Kidney epithelial cell (primary cell): ENCODE measurements at regions not wholly inside any gene's neighbourhood (a gene's known extent, or its start where the extent isn't known, plus 50 kb on each side); places are given as distances from the start of the nearest gene placed in this dataset.

Source experiments
- DNase-seq: peaks from one replicate; pipeline ENCODE4 v3.0.0-alpha.2; 2010; ENCODE audit warnings: low read depth
- H3K27me3 ChIP-seq: 2 replicates; pipeline ENCODE4 v1.6.0; 2011; ENCODE audit warnings: low read length; ENCODE audit not compliant: control insufficient read depth, insufficient read depth
- H3K36me3 ChIP-seq: 2 replicates; pipeline ENCODE4 v1.5.1; 2011; ENCODE audit warnings: low read length; ENCODE audit not compliant: control insufficient read depth, insufficient read depth
- H3K4me3 ChIP-seq: 2 replicates; pipeline ENCODE4 v1.5.1; 2011; ENCODE audit warnings: low read depth, mild to moderate bottlenecking, control low read depth, low read length
- TF ChIP-seq, protein P1 (sequence below): IDR thresholded peaks from 2 replicates; pipeline ENCODE4 v1.5.1; 2011; ENCODE audit warnings: mild to moderate bottlenecking, moderate library complexity, low read length, control low read depth, inconsistent platforms; ENCODE audit not compliant: insufficient read depth, poor library complexity, severe bottlenecking

DNA sequence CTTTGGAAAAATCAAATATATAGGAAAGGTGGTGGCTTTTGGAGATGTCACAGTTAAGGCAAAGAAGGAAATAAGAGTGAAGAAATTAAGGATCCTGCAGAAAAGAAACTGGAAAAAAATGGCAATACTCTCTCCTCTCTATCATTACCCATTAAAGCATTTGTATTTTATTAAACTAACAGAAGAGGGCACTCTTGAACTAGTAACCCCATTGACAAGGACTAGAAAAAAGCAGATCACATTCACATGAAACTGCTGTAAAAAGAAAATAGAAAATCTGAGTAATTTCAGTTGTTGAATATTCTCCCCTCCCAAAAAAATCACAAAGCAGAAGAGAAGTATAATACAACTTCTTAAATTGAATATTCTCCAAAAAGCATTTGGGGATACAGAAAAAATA is 104.1 kb upstream of the SLC35B3 start:
- DNase-seq, result no peak

GRCh38 chr6:8536122-8536521 is 100.8 kb upstream of the SLC35B3 start:
- TF ChIP-seq, protein P1, sequence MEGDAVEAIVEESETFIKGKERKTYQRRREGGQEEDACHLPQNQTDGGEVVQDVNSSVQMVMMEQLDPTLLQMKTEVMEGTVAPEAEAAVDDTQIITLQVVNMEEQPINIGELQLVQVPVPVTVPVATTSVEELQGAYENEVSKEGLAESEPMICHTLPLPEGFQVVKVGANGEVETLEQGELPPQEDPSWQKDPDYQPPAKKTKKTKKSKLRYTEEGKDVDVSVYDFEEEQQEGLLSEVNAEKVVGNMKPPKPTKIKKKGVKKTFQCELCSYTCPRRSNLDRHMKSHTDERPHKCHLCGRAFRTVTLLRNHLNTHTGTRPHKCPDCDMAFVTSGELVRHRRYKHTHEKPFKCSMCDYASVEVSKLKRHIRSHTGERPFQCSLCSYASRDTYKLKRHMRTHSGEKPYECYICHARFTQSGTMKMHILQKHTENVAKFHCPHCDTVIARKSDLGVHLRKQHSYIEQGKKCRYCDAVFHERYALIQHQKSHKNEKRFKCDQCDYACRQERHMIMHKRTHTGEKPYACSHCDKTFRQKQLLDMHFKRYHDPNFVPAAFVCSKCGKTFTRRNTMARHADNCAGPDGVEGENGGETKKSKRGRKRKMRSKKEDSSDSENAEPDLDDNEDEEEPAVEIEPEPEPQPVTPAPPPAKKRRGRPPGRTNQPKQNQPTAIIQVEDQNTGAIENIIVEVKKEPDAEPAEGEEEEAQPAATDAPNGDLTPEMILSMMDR, result no peak
- no peaks in the 10 kb centered on the region for H3K36me3 ChIP-seq

More for the DNA sequence above, 104.1 kb upstream of the SLC35B3 start:
- TF ChIP-seq, protein P1, result peak; percentile 24
- Histone ChIP-seq H3K4me3 (no peak overlapping the region), H3K27me3 (no peaks in the 10 kb centered on the region), H3K36me3 (no peaks in the 10 kb centered on the region)

DNA sequence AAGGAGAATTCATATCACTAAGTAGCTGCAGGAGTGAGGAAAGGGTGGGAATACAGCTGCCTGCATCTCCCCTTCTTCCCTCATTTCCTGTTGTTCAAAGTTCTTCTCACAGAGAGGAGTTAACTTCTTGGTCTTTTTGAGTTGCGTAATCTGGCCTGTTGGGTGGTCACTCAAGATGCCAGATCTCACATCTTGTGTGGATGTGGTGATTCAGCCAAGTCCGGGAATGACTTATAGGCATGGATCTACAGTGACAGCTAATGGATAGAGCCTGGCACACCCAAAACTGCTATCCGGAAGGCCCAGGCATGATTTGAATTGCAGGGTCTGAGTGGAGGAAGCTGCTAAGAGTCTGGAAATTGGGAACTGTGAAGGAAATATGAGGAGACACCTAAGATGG is 100.2 kb upstream of the SLC35B3 start:
- no peak for DNase-seq
- TF ChIP-seq, protein P1, result no peak
- Histone ChIP-seq H3K4me3 (no peak overlapping the region), H3K27me3 (no peaks in the 10 kb centered on the region), H3K36me3 (no peaks in the 10 kb centered on the region)

More at GRCh38 chr6:8536122-8536521, 100.8 kb upstream of the SLC35B3 start:
- no peak for DNase-seq
- H3K27me3 ChIP-seq, result no peaks in the 10 kb centered on the region
- no peak overlapping the region for H3K4me3 ChIP-seq

GRCh38 chr6:8530785-8531435 is 95.6 kb upstream of the SLC35B3 start:
- H3K27me3 ChIP-seq, result no peaks in the 10 kb centered on the region
- H3K36me3 ChIP-seq, result no peaks in the 10 kb centered on the region
- TF ChIP-seq, protein P1, result peak; percentile 37
- peak; percentile 5 for DNase-seq
- peak overlapping the region; percentile 37 for H3K4me3 ChIP-seq

- TF ChIP-seq, protein P1, result no peak
- no peaks in the 10 kb centered on the region for H3K36me3 ChIP-seq
- DNase-seq, result no peak
- H3K4me3 ChIP-seq, result no peak overlapping the region
- no peaks in the 10 kb centered on the region for H3K27me3 ChIP-seq
Measured at GRCh38 chr6:8529250-8529649, 93.9 kb upstream of the SLC35B3 start.

- TF ChIP-seq, protein P1, result no peak
- Histone ChIP-seq H3K4me3 (no peak overlapping the region), H3K27me3 (no peaks in the 10 kb centered on the region), H3K36me3 (no peaks in the 10 kb centered on the region)
- DNase-seq, result no peak
Measured at GRCh38 chr6:8527818-8528217, 92.5 kb upstream of the SLC35B3 start.
